ENCODE measurements at regions not wholly inside any gene's neighbourhood (a gene's known extent, or its start where the extent isn't known, plus 50 kb on each side); places are given as distances from the start of the nearest gene placed in this dataset.

- Histone ChIP-seq H3K4me1 (peaks cover 21% of the 10 kb centered on the region), H3K9me3 (no peaks in the 10 kb centered on the region), H3K27ac (no peak overlapping the region), H3K36me3 (no peaks in the 10 kb centered on the region), H3K27me3 (no peaks in the 10 kb centered on the region), H3K4me3 (no peak overlapping the region)
- 83% methylated on average over 4 of the region's 4 CpGs for WGBS
- no peak for TF ChIP-seq EP300 (IDR thresholded peaks at IDR 0.05)
- no peak for TF ChIP-seq CTCF (IDR thresholded peaks at IDR 0.05)
- TF ChIP-seq POLR2A (IDR thresholded peaks at IDR 0.05): no peak
- no peak for TF ChIP-seq POLR2AphosphoS5 (IDR thresholded peaks at IDR 0.05)
- no peak for DNase-seq (ENCODE audit: low spot score in 2 of 2)
These were observed 195.0 kb downstream of the BCL11A start for GRCh38 chr2:60358476-60358875.

GRCh38 chr2:60357996-60358395, 195.5 kb downstream of the BCL11A start:
- TF ChIP-seq POLR2A (IDR thresholded peaks at IDR 0.05): no peak
- no peak for TF ChIP-seq POLR2AphosphoS5 (IDR thresholded peaks at IDR 0.05)
- no peak for TF ChIP-seq CTCF (IDR thresholded peaks at IDR 0.05)
- TF ChIP-seq EP300 (IDR thresholded peaks at IDR 0.05): no peak
- WGBS: 75% methylated on average over 6 of the region's 6 CpGs
- Histone ChIP-seq H3K9me3 (no peaks in the 10 kb centered on the region), H3K4me3 (no peak overlapping the region), H3K27me3 (no peaks in the 10 kb centered on the region), H3K36me3 (no peaks in the 10 kb centered on the region), H3K27ac (no peak overlapping the region), H3K4me1 (peaks cover 26% of the 10 kb centered on the region)
- no peak for DNase-seq (ENCODE audit: low spot score in 2 of 2)

- DNase-seq (ENCODE audit: low spot score in 2 of 2): no peak
- Histone ChIP-seq H3K4me3 (no peak overlapping the region), H3K36me3 (no peaks in the 10 kb centered on the region), H3K4me1 (peaks cover 36% of the 10 kb centered on the region), H3K27me3 (no peaks in the 10 kb centered on the region), H3K9me3 (no peaks in the 10 kb centered on the region), H3K27ac (peak overlapping the region; percentile 74)
- TF ChIP-seq POLR2A (IDR thresholded peaks at IDR 0.05) (no peak), EP300 (IDR thresholded peaks at IDR 0.05) (no peak), CTCF (IDR thresholded peaks at IDR 0.05) (no peak), POLR2AphosphoS5 (IDR thresholded peaks at IDR 0.05) (no peak)
- WGBS: 65% methylated on average over 5 of the region's 5 CpGs
These were observed 197.1 kb downstream of the BCL11A start for GRCh38 chr2:60356346-60356745.

- H3K4me3 ChIP-seq: no peak overlapping the region
- TF ChIP-seq POLR2AphosphoS5 (IDR thresholded peaks at IDR 0.05): no peak
- TF ChIP-seq POLR2A (IDR thresholded peaks at IDR 0.05): no peak
- TF ChIP-seq CTCF (IDR thresholded peaks at IDR 0.05): no peak
- no peak for TF ChIP-seq EP300 (IDR thresholded peaks at IDR 0.05)
- H3K36me3 ChIP-seq: no peaks in the 10 kb centered on the region
- no peak for DNase-seq (ENCODE audit: low spot score in 2 of 2)
- peak overlapping the region; percentile 74 for H3K27ac ChIP-seq
- H3K27me3 ChIP-seq: no peaks in the 10 kb centered on the region
- peaks cover 38% of the 10 kb centered on the region for H3K4me1 ChIP-seq
- 12% methylated on average over 4 of the region's 4 CpGs for WGBS
- no peaks in the 10 kb centered on the region for H3K9me3 ChIP-seq
These were observed 197.6 kb downstream of the BCL11A start for GRCh38 chr2:60355849-60356261.

- 59% methylated on average over 1 of the region's 1 CpG for WGBS
- Histone ChIP-seq H3K36me3 (no peaks in the 10 kb centered on the region), H3K4me1 (peaks cover 38% of the 10 kb centered on the region), H3K27ac (peak overlapping the region; percentile 74), H3K27me3 (no peaks in the 10 kb centered on the region), H3K4me3 (peak overlapping the region; percentile 23), H3K9me3 (no peaks in the 10 kb centered on the region)
- no peak for DNase-seq (ENCODE audit: low spot score in 2 of 2)
- TF ChIP-seq POLR2AphosphoS5 (IDR thresholded peaks at IDR 0.05): no peak
- no peak for TF ChIP-seq EP300 (IDR thresholded peaks at IDR 0.05)
- no peak for TF ChIP-seq CTCF (IDR thresholded peaks at IDR 0.05)
- TF ChIP-seq POLR2A (IDR thresholded peaks at IDR 0.05): no peak
These were observed 198.7 kb downstream of the BCL11A start for GRCh38 chr2:60354713-60355112.
